NCI-H524 treated with DMSO at 0.1 percent for 48 hours (cell line): ENCODE measurements at regions not wholly inside any gene's neighbourhood (a gene's known extent, or its start where the extent isn't known, plus 50 kb on each side); places are given as distances from the start of the nearest gene placed in this dataset.

Experiments used
- DNase-seq: peaks from one replicate; lab custom pipeline; 2025; lab: John Stamatoyannopoulos, UW

DNA sequence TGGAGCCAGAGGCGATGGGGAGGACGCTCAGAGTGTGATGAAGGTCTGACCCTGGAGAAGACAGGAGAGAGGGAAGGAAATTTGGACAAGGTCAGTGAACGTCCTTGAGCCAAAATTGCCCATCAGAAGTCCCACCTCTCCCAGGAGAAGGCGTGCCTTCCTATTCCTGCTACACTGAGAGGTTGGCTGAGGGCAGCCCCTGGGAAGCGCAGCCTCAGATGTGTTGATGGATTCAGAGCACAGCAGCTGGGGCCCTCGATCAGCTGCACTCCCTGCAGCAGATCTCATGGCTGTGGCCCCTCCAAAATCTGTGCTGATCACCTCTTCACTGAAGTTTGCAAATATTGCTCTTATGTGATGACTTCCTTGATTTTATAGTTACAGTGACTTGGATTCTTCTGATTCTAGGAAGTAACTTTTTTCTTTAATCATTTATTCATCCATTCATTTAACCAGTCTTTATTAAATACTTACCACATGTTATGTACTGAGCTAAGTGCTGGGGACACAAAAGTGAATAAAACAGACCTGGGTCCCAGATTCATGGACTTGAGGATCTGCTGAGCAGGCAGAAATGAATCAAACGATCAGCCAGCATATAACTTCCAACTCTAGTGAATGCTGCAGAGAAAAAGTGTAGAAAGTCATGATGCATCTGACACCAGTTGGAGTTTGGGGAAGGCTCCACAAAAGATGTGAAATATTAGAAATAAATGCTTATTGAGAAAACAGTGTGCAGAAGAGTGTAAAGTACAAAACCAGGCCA is 69.6 kb upstream of the ARMC2 start:
- no peak for DNase-seq

DNA sequence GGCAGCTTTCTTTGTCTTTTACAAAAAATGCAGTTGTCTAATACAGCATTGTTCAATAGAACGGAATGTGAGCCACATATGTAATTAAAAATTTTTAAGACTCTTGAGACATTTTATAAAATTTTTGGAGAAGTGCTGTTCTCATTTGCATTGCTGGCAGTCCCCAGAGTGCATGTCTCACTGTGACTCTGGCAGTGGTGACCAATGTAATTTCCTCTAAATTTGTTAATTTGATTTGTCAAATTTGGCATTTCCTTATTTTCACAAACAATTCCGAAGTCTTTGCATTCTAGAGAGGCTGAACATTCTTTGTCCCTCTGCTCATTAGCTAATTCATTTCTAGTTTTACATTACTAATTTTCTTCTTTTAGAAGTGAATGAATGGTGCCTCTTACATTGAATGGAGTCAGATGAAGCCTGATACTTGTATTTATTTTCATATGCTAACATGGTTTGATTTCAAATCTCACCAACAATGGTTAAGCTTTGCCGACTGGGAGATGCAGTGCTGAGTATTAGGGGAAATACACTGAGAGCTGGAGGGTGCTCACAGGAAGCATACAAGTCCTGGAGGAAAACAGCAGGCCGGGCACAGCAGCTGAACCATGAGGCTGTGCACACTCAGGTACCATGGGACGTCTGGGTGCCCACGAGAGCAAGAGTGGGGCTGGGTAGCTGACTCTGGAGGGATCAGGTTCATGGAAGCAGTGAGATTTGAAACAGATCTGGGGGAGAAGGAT is 68.5 kb upstream of the ARMC2 start:
- DNase-seq: no peak

DNA sequence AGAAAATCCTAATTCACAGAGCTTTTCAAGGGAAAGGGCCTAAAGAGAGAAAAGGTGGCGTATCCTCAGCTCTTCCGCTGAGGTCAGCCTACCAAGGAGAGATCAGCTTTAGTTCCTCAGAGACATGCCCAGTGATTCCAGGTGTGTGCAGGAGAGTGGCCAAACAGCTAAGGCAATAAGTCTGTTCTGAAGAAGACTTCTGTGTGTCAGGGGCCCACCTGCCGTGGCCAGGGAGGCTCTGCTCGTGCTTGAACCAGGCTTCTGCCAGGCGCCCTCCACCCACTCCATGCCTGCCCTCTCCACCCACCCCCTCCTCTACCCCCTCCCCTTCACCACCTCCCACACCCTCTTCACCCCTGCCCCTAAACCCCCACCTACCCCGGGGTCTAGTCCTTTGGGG is 67.4 kb upstream of the ARMC2 start:
- no peak for DNase-seq

DNA sequence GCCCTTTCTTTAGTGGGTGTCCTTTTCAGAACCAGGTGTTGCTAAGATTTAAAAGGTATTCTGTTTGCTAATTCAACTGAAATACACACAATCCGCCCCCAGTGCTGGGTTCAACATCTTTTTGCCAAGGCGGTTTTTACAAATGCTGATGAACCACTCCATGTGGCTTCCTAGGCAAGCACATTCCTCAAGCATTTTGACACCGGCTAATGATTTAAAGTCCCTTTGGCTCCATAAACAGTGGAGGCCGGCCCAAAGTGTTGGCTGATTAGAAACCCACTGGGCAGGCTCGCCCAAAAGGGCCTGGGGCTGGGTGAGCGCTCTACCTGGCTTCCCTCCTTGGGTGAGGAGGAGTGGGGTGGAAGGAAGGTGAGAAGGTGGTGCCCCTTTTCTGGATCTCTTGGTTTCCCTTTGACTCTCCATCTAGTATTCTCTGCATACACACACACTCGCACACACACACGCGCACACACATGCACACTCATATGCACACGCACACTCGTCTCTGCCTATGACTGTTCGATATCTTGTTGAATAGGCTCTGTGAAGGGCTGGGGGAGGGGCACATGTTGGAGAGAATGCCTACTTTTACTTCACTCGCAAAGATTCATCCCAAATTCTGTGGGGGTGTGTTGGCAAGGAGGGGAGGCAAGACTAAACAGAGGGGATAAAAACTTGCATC is 66.7 kb upstream of the ARMC2 start:
- no peak for DNase-seq

DNA sequence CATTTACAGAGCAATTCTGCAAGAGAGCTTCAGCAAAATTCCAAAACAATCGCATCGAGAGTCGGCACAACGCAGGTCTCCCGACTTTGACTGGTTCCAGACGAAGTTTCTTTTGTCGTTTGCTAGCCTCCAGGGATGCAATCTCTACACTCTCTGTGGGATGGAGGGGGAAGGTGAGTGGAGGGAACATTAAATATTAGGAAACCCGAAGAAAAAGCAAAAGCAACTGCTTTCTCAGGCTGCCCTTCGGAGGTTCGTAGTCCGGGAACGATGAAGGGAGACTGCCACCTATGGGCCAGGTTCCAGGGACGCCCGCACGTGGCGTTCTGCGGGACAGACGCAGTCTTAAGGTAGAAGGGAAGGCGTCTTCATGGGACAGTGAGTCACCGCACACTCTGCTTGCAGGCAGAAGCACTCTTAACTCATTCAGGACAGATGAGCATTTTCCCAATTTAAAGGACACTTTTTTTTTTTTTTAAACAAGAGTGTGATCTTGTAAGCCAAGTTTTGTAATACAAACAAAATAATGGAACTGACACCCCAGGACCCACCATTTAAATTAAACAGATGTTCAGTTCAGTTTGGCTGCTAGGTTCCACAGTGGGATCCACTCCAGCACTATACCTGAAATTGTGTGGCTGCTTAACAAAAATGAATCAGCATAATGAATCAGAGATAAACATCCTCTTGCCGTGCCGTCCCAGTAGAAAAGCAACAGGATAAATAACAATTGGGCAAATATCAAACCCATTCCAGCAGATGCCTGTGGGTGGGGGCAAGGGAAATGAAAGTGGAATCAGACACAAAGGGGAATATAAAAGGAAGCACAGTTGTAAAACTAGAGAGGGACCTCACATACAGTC is 65.8 kb upstream of the ARMC2 start:
- peak; percentile 12 for DNase-seq

DNA sequence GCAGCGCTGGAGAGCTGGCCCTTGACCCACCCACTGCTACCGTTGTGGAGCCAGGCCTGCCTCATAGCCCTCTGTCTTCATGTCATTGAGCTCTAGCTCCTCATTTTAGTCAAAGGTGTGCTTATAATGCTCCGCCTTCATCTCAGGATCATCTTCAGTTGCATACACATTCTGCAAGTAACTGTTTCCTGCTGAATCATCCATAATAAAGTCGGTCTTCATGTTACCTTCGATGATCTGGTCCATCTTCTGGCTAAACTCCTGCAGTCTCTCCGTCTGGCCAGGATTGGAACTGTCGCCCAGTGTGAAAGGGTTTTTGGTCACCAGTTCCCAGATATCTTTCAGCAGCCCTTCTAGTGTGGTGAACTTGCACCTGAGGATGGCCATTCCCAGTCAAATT is 62.6 kb upstream of the ARMC2 start:
- no peak for DNase-seq

DNA sequence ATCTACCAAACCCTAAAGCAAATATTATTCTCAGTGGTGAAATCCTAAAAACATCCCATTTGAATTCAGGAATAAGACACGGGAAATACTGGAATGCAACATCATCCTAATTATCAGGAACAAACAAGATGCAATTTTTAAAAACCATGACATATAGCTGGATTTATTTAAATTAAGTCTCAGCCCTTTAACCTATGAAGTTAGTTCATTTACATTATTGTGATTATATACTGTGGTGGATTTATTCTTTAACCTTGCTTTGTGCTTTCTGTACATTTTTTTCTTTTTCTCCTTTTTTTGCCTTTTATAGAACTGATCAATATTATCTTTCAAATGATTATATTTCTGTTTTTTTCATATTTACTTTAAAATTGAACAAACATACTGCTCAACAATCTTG is 59.8 kb upstream of the ARMC2 start:
- no peak for DNase-seq

DNA sequence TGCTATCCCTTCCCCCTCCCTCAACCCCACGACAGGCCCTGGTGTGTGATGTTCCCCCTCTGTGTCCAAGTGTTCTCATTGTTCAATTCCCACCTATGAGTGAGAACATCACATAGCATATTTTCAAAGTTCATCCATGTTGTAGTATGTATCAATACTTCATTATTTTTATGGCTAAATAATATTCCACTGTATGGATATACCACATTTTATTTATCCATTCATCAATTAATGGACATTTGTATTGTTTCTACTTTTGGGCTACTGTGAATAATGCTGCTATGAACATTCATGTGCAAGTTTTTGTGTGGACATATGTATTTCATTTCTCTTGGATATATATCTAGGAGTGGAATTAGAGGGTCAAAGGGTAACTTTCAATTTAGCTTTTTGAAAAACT is 58.7 kb upstream of the ARMC2 start:
- no peak for DNase-seq

DNA sequence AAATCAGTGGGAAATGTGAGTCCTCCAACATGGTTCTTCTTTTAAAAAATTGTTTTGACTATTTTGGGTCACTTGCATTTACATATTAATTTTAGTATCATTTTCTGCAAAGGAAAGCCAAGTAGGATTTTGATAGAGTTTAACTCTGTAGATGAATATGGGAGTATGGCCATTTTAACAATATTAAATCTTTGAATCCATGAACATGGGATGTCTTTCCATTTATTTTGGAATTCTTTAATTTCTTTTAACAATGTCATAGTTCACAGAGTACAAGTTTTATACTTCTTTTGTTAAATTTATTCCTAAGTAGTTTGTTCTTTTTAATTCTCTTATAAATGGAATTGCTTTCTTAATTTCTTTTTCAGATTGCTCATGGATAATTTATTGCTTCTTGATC is 56.5 kb upstream of the ARMC2 start:
- no peak for DNase-seq

DNA sequence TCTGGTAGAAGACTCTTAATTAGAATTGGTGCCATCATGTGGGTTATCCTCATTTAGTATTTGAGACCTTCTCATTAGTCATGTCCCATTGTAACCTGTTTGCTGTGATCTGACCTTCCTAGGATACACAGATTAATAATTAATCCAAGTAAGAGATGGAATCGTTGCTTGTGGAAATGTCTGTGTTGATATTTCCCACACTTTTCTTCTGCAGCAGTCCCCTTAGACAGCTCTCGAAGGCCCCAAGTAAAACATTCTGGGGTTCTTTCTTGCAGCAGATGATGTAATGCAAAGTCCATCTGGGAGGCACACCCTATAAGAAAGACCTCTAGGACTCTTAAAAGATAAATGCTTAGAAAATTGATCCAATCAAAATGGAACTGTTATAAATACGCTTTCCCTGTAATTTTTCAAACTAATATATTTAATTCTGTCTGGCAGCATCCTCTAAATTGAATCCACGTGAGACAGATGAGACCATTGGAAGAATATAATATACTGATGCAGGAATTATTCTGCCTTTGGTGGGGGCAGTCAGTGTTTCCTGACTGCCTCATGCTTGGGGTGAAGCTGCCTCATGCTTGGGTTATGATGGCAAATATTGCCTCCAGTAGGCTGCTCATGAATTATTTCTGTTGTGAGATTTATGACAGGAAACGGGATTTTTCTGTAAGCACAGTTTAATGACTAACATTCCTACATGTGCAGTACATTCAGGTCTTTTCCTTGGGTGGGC is 54.5 kb upstream of the ARMC2 start:
- no peak for DNase-seq

DNA sequence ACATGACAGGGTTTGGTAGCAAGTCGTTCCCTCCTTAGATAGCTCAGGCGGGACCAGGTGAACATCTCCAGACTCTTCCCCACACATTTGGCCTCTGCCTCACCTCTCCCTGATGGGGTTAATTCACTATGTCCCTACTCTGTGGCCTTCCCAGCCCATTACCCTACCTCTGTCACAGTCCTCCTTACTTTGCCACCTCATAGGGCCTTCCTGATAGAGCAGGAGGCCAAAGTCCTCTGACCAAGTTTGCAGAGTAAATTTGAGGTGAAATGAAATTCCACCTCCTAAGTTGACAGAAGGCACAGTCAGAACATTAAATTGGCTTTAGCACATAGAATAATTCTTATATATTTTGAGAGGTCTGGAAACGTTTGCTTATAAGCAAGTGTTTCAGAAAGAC is 53.1 kb upstream of the ARMC2 start:
- no peak for DNase-seq

DNA sequence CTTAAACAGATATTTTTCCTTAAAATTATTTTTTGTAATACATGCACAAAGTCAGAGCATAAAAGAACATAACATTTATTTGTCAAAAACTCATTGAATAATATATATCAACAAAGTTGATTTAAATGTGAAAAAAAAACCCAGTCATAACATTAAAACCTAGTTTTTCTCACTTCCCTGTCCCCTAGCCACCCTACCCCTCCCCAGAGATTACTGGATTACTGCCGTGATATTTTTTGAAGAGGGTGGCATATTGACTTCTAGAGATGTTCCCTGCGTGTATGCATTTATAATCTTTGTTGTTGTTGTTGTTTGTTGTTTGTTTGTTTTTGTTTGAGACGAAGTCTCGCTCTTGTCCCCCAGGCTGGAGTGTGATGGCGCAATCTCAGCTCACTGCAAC is 52.4 kb upstream of the ARMC2 start:
- no peak for DNase-seq

DNA sequence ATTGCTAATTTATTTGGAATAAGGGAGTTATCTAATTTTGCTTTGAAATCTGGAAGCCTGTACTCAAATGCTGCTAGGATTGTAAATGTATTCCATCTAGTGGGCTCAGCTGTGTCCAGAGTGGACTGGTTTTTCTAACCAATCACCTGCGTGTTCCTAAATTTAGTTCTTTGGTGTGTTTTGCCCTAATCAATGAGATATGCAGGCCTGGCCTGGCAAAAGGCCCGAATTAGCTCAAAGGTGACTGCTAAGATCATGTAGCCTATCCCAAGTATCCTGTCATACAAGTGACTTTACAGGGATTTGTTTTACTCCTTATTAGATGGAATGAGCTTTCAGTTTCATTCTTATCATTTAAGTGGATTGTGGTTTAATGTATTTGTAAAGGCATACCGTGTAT is 51.3 kb upstream of the ARMC2 start:
- DNase-seq: no peak

DNA sequence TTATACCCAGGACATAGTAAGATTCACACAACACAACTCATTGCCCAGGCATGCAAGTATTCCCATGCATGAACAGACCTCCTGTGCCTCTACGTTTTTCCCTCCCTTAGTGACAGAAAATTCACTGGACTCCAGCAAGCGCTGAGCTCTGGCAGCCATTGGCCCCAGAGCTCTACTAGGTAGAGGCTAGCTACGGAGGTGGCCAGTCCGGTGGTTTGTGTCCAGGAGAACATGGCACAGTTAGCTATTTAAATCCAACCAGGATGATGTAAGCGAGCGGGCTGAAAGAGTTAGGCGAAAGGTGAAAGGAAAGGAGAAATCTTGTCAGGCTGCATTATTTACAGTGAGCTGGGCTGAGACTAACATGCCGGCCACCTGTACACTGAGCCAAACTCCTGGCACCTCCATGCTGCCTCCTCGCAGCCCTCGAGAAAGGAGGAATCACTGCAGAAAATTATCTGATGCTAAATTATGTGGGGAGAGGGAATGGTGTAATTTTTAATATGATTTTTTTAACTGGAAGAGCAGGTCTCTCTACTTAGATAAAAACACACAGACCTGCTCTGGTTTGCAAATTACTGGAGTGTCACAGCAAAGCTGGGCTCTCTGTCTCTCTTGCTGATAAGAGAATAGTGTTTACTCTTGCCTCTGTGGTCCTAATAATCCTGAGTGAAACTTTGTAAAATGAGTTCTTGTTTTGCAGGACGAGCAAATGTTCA is 50.1 kb upstream of the ARMC2 start:
- DNase-seq: no peak
